ENCODE measurements at regions not wholly inside any gene's neighbourhood (a gene's known extent, or its start where the extent isn't known, plus 50 kb on each side); places are given as distances from the start of the nearest gene placed in this dataset.
"Not testable (repeated sequence)": the region's sequence is repeated elsewhere in the genome, so short reads cannot be mapped to it uniquely, and the experiment has no call there.

DNA sequence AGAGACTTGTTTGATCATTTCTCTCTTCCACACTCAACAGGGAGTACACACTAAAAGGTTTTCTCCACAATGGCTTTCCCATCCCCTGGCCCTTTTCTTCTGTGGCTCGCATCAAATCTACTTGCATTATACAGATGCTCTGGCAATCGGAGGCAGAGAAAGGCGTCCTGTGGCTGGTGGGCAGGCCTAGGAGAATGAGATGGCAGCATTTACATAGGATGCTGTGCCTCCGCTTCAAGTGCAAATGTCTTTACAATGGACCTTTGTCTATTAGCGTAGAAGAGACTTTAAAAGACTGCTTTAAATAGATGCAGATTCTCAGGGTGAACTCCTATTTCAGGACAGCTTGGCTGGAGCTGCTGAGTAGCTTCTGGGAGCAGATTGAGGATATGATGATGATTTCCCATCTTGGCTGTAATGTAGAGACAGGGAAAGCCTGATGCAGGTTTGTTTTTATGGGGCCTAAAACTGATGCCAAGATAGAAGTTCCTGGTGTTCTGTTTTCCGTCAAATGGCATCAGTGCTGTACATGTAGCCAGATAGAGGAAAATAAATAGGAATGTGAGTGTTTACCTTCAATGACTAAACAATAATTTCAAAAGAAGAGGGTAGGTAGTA, 423.4 kb downstream of the RND3 start:
- no peak overlapping the region for H3K27ac Mint-ChIP-seq

DNA sequence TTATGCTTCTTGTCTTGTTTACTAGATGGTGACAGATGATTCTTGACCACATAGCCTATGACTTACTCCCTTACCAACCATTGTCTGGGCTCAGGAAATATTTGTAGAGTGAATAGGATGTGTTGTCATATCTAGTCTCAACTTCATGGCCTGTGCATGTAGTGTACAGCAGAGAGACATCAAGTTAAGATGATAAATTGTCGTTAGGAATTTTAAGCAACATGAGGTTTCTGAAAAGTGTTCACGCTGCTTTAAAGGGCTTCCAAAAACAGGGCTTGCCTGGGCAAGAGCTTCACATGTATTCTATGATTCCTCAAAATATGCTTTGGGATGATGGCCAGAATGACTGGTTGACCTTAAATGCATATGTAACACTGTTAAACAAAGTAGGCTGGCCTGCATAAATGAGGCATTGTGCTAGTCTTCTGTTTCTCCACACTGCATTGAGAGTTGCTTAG, 424.0 kb downstream of the RND3 start:
- Mint-ChIP-seq H3K9me3 (peaks cover 0 to 13% of the 10 kb centered on the region in 2 donors), H3K36me3 (no peaks in the 10 kb centered on the region), H3K27ac (no peak overlapping the region)
- DNase-seq (ENCODE audit: low spot score in 2 of 2): no peak
- ATAC-seq: no peak

More for the DNA sequence above, 423.4 kb downstream of the RND3 start:
- ATAC-seq (no peak), DNase-seq (ENCODE audit: low spot score in 2 of 2) (no peak)
- Mint-ChIP-seq H3K9me3 (peaks cover 0 to 13% of the 10 kb centered on the region in 2 donors), H3K36me3 (no peaks in the 10 kb centered on the region)

DNA sequence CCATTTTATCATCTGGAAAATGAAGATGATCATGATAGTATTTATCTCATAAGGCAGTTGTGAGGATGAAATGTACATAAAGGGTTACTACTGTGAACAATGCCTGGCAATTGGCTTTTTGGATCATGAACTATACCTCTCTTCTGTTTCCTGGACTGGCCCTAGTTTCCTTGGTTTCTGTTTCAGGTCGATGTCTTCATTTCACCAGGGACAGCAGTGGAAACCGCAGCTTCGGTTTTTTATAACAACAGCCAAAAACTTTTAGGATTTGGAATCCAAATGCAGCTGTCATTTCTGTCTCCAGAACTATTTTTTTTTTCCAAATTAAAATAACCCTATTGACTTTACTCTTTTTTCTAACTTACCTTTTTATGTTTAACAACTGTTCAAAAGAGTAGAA, 425.1 kb downstream of the RND3 start:
- DNase-seq (ENCODE audit: low spot score in 2 of 2) (no peak), ATAC-seq (no peak)
- Mint-ChIP-seq H3K36me3 (no peaks in the 10 kb centered on the region), H3K27ac (no peak overlapping the region), H3K9me3 (peaks cover 0 to 13% of the 10 kb centered on the region in 2 donors)

DNA sequence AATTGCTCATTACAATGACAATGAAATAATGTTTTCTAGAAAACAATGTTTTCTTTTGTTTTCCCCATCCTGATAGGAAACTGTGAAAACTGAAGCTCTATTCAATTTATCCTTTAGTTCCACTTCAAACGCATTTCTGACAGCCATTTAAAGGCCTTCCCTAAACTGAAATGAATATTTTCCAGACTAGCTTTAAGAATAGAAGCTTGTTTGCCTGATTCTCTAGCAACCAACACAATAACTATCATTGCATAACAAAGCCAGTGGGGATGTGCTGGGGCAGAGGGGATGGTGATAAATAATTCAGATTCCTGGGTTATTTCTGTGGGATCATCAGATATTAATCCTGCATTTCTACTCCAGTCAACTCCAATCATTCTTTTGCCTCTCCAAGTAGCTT, 427.1 kb downstream of the RND3 start:
- Mint-ChIP-seq H3K27ac (no peak overlapping the region), H3K36me3 (no peaks in the 10 kb centered on the region), H3K9me3 (peaks cover 2 to 16% of the 10 kb centered on the region in 2 donors)
- no peak for ATAC-seq
- no peak for DNase-seq (ENCODE audit: low spot score in 2 of 2)

DNA sequence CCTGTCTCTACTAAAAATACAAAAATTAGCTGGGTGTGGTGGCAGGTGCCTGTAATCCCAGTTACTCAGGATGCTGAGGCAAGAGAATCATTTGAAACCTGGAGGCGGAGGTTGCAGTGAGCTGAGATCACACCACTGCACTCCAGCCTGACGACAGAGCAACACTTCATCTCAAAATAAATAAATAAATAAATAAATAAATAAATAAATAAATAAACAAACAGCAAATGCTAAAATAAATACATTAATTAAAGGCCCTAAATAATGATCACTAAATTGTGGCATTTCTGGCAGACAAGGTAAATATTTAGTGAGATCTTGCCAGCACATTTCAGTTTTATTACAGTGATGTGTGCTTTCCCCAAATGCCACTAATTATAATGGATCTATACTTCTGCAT, 427.8 kb downstream of the RND3 start:
- not testable (repeated sequence) for ATAC-seq; H3K36me3 Mint-ChIP-seq; H3K27ac Mint-ChIP-seq; DNase-seq (ENCODE audit: low spot score in 2 of 2)
- H3K9me3 Mint-ChIP-seq: peaks cover 3 to 18% of the 10 kb centered on the region in 2 donors

DNA sequence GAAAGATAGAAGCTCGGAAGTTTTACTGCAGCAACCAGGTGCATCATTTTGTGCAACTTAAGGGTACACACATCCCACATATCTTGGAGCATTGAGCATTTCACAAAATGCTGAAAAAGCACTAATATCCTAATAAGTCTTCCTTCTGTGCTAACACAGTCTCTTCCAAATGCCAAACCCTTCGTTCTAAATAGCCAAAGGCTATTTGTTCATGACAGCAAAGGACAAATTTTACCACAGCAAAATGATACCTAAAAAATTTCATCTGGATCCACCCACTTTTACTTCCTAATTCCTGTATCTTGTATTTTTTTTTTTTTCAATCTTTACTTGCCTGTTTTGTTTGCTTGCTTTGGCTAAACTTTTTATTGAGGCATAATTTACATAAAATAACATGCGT, 435.0 kb downstream of the RND3 start:
- DNase-seq (ENCODE audit: low spot score in 2 of 2) (no peak), ATAC-seq (no peak)
- no peak overlapping the region for H3K27ac Mint-ChIP-seq
- H3K36me3 Mint-ChIP-seq: no peaks in the 10 kb centered on the region
- peaks cover 3 to 13% of the 10 kb centered on the region in 2 donors for H3K9me3 Mint-ChIP-seq

DNA sequence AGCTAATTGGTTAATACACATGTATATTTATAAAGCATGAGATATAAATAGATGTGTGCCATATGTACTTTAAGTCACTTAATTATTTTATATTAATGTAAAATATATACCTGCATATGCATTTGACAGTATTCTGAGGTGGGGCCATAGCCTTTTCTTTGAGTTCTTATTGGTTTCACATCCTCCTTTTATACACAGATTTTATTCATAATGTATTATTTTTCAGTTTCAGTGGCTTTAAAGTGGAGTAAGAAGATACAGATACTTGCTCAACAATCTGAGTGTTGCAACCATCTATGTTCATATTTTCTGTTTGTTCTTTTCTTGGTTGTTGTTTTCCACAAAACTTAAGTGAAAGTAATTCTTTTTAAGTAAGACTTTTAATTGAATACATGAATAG, 436.5 kb downstream of the RND3 start:
- H3K36me3 Mint-ChIP-seq: no peaks in the 10 kb centered on the region
- no peak overlapping the region for H3K27ac Mint-ChIP-seq
- peaks cover 3 to 13% of the 10 kb centered on the region in 2 donors for H3K9me3 Mint-ChIP-seq
- ATAC-seq: no peak
- DNase-seq (ENCODE audit: low spot score in 2 of 2): no peak

DNA sequence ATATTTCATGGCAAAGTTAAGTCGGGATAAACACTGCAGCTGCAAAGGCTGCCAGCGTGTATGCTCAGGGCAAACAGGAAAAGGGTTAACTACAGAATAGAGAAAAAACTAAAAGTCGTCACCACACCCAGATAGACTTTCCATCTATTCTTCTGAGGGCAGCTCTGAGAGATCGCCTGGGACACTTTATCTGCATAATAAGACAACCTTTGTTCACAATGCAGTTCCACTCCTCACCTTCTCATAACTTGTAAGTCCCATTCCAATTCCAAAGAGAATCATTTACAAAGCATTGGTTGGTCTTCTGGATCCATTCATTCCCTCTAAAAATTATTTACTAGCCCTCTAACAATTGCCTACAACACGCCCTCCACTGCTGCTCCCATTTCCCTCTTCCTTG, 437.4 kb downstream of the RND3 start:
- Mint-ChIP-seq H3K9me3 (peaks cover 0 to 8% of the 10 kb centered on the region in 2 donors), H3K36me3 (no peaks in the 10 kb centered on the region), H3K27ac (no peak overlapping the region)
- DNase-seq (ENCODE audit: low spot score in 2 of 2): no peak
- no peak for ATAC-seq

DNA sequence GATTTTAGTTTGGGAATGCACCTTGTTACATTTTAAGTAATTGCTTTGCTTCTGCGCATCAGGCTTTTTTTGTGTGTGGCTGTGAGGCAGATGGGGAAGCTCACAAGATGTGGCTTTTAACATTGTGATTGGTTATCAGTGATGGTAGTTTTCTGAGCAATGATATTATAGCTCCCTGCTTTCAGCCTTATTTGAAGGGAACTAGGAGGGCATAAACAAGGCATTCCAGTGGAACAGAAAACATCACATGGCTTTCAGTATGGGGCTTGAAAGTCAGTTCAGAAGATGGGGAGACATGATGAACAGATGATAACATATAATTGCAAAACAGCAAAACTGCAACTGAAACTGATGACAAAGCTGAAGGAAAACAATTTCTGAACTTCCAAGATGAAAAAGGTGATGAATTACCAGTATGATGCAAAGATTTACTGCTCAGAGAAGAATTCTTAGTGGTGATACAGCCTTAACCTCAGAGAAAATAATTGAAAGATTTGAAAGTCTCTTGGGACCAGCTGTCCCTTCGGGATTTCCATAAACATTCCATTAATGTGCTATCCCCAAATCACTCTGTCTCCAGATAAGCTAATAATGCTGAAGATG, 439.7 kb downstream of the RND3 start:
- H3K27ac Mint-ChIP-seq: no peak overlapping the region

DNA sequence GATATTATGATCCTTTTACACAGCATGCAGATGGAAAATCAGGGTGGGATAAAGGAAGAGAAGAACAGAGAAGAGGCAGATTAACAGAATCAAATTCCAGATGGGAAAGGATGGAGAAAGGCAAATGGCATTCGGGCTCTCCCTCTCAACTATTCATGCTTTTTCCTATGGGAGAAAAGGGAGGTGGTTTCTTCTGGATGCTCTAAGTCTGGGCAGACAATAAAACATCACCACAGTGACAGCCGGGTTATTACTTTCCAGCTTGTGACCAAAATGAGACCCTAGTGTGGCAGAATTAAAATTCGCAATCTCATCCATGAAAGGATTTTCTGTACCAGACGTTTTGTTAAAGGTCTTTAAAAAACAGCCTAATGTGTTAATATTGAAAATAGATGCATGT, 440.7 kb downstream of the RND3 start:
- Mint-ChIP-seq H3K36me3 (no peaks in the 10 kb centered on the region), H3K27ac (no peak overlapping the region), H3K9me3 (peaks cover 0 to 9% of the 10 kb centered on the region in 2 donors)
- DNase-seq (ENCODE audit: low spot score in 2 of 2) (no peak), ATAC-seq (no peak)

More for the DNA sequence above, 439.7 kb downstream of the RND3 start:
- DNase-seq (ENCODE audit: low spot score in 2 of 2) (no peak), ATAC-seq (no peak)
- Mint-ChIP-seq H3K9me3 (peaks cover 0 to 8% of the 10 kb centered on the region in 2 donors), H3K36me3 (no peaks in the 10 kb centered on the region)

DNA sequence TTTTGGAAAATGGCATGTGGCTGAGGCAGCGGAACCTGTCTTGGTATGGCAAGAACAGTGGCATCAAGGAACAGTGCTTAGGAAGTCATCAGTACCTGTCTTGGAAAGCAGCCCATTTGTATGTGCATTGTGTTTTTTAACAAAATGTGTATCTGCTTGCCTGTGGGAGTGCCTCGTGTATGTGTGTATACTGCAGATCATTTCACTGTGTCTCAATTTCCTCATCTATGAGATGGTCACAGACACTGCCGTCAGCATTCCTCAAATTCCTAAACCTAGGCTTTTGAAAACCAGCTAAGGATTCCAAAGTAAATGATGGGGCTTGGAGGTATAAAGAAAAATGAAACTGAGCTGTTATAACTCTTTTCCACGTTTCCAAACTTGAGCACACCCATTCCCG, 441.3 kb downstream of the RND3 start:
- ATAC-seq: no peak
- Mint-ChIP-seq H3K9me3 (peaks cover 0 to 8% of the 10 kb centered on the region in 2 donors), H3K36me3 (no peaks in the 10 kb centered on the region), H3K27ac (no peak overlapping the region)
- no peak for DNase-seq (ENCODE audit: low spot score in 2 of 2)

DNA sequence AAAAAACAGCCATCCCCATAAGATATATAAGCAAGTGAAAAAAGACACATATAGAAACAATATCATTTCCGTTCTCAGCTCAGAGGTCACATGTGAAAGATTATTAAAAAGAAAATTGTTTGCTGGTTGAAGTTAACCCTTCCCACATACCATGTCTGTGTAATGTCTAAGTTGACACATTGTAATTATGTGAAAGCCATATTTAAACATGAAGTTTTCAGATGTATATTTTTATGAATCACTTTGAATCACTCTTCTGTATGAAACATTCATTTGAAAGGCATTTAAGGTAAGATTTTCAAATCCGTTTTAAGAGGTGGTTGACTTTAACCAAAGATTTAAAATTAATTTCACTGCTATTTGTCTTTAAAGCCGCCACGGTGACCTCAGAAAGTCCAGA, 441.9 kb downstream of the RND3 start:
- Mint-ChIP-seq H3K9me3 (peaks cover 0 to 8% of the 10 kb centered on the region in 2 donors), H3K36me3 (no peaks in the 10 kb centered on the region), H3K27ac (no peak overlapping the region)
- DNase-seq (ENCODE audit: low spot score in 2 of 2) (no peak), ATAC-seq (no peak)

DNA sequence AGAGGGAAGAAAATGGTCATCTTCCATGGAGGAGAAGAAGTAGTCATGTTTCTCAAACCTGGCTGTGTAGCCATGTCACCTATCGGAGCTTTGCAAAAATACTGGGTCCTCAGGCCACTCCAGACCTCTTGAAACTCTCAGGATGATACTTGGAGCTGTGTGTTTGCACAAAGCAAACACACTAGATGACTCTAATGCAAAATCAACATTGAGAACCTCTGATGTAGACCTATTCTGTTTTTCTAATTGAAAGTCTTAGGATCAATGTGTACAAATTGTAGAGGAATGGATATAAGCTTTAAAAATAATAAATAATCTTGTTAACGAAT, 444.3 kb downstream of the RND3 start:
- Mint-ChIP-seq H3K27ac (no peak overlapping the region), H3K9me3 (peaks cover 0 to 7% of the 10 kb centered on the region in 2 donors), H3K36me3 (no peaks in the 10 kb centered on the region)
- ATAC-seq: no peak
- no peak for DNase-seq (ENCODE audit: low spot score in 2 of 2)

DNA sequence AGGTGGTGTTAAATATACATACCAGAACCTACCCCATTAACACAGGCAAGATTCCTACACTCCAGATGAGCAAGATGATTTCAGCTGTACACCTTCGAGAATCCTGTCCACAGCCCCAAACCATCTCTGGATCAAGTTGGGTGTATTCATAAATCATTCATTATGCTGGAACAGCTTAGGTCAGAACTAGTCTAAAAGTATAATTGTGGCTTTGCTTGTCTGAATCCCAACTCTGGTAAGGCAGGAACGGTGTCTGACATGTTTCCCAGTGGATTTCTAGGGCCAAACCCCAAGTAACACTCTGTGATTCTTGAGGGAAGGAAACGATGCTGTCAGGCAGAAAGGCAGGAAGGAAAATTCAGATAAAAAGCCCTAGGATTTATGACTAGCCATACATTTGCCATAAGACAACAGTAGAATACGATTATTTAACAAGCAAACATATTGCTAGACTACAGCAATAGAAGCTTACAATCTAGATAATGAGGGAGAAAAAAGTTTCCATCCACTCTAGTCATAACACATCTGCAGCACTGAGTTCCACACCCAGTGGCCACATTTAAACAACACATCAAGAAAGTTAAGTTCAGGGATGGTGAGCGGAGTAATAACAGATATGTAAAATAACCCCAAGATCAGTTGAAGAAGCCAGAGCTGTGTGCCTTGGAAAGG, 444.8 kb downstream of the RND3 start:
- DNase-seq (ENCODE audit: low spot score in 2 of 2): no peak
- H3K36me3 Mint-ChIP-seq: no peaks in the 10 kb centered on the region
- no peak for ATAC-seq

DNA sequence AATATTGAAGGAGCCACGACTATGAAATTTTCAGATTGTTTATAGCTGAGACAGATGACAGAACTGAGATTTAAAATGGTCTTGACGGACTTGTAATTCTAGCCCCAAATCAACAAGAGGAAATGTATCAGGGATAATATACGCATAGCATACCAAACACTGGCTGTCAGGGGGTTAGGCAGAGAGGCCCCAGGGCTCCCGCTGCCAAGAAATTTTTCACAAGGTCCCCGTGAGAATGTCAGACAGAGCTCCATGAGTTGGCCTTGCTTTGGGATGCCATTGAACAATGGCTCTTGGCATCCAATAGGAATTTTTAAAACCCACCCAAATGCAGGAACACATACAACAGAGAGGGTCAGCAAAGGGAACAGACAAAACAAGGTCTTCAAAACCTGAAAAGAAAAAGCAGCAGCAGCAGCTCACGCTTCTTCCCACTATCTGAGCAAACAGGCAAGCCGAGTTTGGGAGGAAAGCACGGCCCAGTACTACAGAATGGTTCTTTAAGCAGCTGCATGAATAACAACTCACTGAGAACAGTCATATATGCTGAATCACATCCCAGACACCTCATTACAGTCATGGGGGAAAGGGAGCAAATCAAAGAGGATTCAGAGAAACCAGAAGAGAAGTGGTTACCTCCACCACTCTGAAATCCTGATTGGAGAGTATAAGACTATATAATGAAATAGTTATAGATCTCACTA, 445.6 kb downstream of the RND3 start:
- peaks cover 0 to 7% of the 10 kb centered on the region in 2 donors for H3K9me3 Mint-ChIP-seq
- H3K36me3 Mint-ChIP-seq: no peaks in the 10 kb centered on the region
- H3K27ac Mint-ChIP-seq: no peak overlapping the region
- no peak for DNase-seq (ENCODE audit: low spot score in 2 of 2)
- ATAC-seq: no peak

More for the DNA sequence above, 444.8 kb downstream of the RND3 start:
- no peak overlapping the region for H3K27ac Mint-ChIP-seq
- H3K9me3 Mint-ChIP-seq: peaks cover 0 to 7% of the 10 kb centered on the region in 2 donors

DNA sequence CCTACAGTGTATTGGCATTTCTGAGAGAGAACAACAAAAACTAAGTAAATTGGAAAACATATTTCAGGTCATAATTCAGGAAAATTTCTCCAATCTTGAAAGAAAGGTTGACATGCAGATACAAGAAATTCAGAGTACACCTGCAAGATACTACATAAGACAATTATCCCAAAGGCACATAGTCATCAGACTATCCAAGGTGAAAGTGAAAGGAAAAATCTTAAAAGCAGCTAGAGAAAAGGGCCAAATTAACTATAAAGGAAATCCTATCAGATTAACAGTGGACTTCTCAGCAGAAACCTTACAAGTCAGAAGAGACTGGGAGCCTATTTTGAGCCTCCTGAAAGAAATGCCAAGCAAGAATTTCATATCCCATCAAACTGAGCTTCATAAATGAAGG, 449.0 kb upstream of the MMADHC start:
- H3K36me3 Mint-ChIP-seq: no peaks in the 10 kb centered on the region
- DNase-seq (ENCODE audit: low spot score in 2 of 2): no peak
- H3K27ac Mint-ChIP-seq: no peak overlapping the region
- ATAC-seq: no peak
- peaks cover 0 to 5% of the 10 kb centered on the region in 2 donors for H3K9me3 Mint-ChIP-seq

DNA sequence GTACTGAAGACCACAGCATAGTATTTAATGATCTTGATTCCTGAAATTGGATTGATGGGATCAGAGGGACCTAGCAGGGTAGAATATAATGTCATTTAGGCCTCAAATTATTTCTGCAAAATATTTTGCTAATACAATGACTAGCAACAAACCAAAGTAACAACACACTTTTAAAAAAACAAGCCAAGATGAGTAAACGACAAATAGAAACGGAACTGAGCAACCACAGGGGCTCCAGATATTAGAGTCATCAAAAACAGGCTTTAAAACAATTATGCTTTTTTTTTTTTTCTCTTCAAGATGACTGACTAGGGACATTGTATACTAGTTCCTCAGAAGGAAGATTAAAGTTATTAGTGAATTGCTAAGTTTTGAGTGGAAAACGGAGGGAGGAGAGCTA, 447.1 kb upstream of the MMADHC start:
- DNase-seq (ENCODE audit: low spot score in 2 of 2) (no peak), ATAC-seq (no peak)
- Mint-ChIP-seq H3K27ac (no peak overlapping the region), H3K9me3 (peaks cover 0 to 3% of the 10 kb centered on the region in 2 donors), H3K36me3 (no peaks in the 10 kb centered on the region)

Data from activated naive CD4-positive, alpha-beta T cell treated with anti-CD3 and anti-CD28 coated beads, Interleukin-2, amount 50 U/mL, for 72 hours (primary cell).